Erythroblast (primary cell): ENCODE measurements at regions not wholly inside any gene's neighbourhood (a gene's known extent, or its start where the extent isn't known, plus 50 kb on each side); places are given as distances from the start of the nearest gene placed in this dataset.

ENCODE experiments used
- GATA1 ChIP-seq: IDR thresholded peaks from 2 replicates; pipeline ENCODE4 v1.6.1; 2011; ENCODE audit warnings: low read depth, mild to moderate bottlenecking, control low read depth, low read length, moderate library complexity
- POLR2A ChIP-seq: IDR thresholded peaks from 2 replicates; pipeline ENCODE4 v1.6.1; 2011; ENCODE audit warnings: mild to moderate bottlenecking, low read length

GRCh38 chr6:27772261-27773001, 139.8 kb downstream of the OR2B2 start:
- TF ChIP-seq POLR2A (no peak), GATA1 (no peak)
